GM21367 (cell line): ENCODE measurements at regions not wholly inside any gene's neighbourhood (a gene's known extent, or its start where the extent isn't known, plus 50 kb on each side); places are given as distances from the start of the nearest gene placed in this dataset.
"Not testable (repeated sequence)": the region's sequence is repeated elsewhere in the genome, so short reads cannot be mapped to it uniquely, and the experiment has no call there.

Source experiments
- ATAC-seq: cut with Tn5 transposase; IDR thresholded peaks from one replicate; pipeline ENCODE4 v1.9.1; 2021; ENCODE audit not compliant: unreplicated experiment

GRCh38 chr10:108072466-108072865 is 908.0 kb upstream of the SORCS1 start:
- ATAC-seq: no peak

GRCh38 chr10:108070789-108071188 is 906.3 kb upstream of the SORCS1 start:
- ATAC-seq: no peak

GRCh38 chr10:108069096-108069495 is 904.6 kb upstream of the SORCS1 start:
- no peak for ATAC-seq

GRCh38 chr10:108064746-108065260 is 900.3 kb upstream of the SORCS1 start:
- no peak for ATAC-seq

GRCh38 chr10:108060246-108060645 is 895.7 kb upstream of the SORCS1 start:
- no peak for ATAC-seq

GRCh38 chr10:108055506-108055905 is 891.0 kb upstream of the SORCS1 start:
- ATAC-seq: no peak

GRCh38 chr10:108052981-108053380 is 888.5 kb upstream of the SORCS1 start:
- no peak for ATAC-seq

- ATAC-seq: no peak
Observed at GRCh38 chr10:108051218-108051617, 886.7 kb upstream of the SORCS1 start.

GRCh38 chr10:108050626-108051025 is 886.1 kb upstream of the SORCS1 start:
- no peak for ATAC-seq

- ATAC-seq: no peak
Observed at GRCh38 chr10:108049668-108050067, 885.2 kb upstream of the SORCS1 start.

GRCh38 chr10:108048898-108049297 is 884.4 kb upstream of the SORCS1 start:
- no peak for ATAC-seq

- ATAC-seq: no peak
Observed at GRCh38 chr10:108039821-108040584, 875.5 kb upstream of the SORCS1 start.

GRCh38 chr10:108037061-108037460 is 872.6 kb upstream of the SORCS1 start:
- no peak for ATAC-seq

- no peak for ATAC-seq
Observed at GRCh38 chr10:108036265-108036664, 871.8 kb upstream of the SORCS1 start.

- ATAC-seq: no peak
Observed at GRCh38 chr10:108034829-108035228, 870.3 kb upstream of the SORCS1 start.

GRCh38 chr10:108033518-108033917 is 869.0 kb upstream of the SORCS1 start:
- ATAC-seq: not testable (repeated sequence)

- no peak for ATAC-seq
Observed at GRCh38 chr10:108031505-108031904, 867.0 kb upstream of the SORCS1 start.

- ATAC-seq: peak; percentile 58
Observed at GRCh38 chr10:108014902-108015177, 850.3 kb upstream of the SORCS1 start.

GRCh38 chr10:108014145-108014901 is 849.8 kb upstream of the SORCS1 start:
- ATAC-seq: no peak

- ATAC-seq: no peak
Observed at GRCh38 chr10:108005627-108006026, 841.1 kb upstream of the SORCS1 start.

- ATAC-seq: no peak
Observed at GRCh38 chr10:108003576-108003975, 839.1 kb upstream of the SORCS1 start.

- ATAC-seq: no peak
Observed at GRCh38 chr10:108003061-108003460, 838.6 kb upstream of the SORCS1 start.
